GM13976 (cell line): ENCODE measurements at regions not wholly inside any gene's neighbourhood (a gene's known extent, or its start where the extent isn't known, plus 50 kb on each side); places are given as distances from the start of the nearest gene placed in this dataset.
"Not testable (repeated sequence)": the region's sequence is repeated elsewhere in the genome, so short reads cannot be mapped to it uniquely, and the experiment has no call there.

Source experiments
- DNase-seq: peaks from one replicate; pipeline ENCODE4 v3.0.0; 2012; ENCODE audit warnings: low spot score
- in situ Hi-C: fragments of 300-500 bp; cut with MboI; formaldehyde crosslinking; loops from one replicate; pipeline ENCODE4 v1.12.0; 2022; ENCODE audit warnings: low sequenced_read_pairs, mixed read lengths, inconsistent platforms; ENCODE audit not compliant: unreplicated experiment
- TF ChIP-seq, protein P1 (sequence below): IDR thresholded peaks from 2 replicates; pipeline ENCODE4 v1.5.1; 2012; ENCODE audit warnings: borderline replicate concordance, mild to moderate bottlenecking; ENCODE audit not compliant: insufficient read depth; ENCODE audit errors: extremely low read depth, missing control alignments, control extremely low read depth

- in situ Hi-C loops = no loop called here
- TF ChIP-seq, protein P1, sequence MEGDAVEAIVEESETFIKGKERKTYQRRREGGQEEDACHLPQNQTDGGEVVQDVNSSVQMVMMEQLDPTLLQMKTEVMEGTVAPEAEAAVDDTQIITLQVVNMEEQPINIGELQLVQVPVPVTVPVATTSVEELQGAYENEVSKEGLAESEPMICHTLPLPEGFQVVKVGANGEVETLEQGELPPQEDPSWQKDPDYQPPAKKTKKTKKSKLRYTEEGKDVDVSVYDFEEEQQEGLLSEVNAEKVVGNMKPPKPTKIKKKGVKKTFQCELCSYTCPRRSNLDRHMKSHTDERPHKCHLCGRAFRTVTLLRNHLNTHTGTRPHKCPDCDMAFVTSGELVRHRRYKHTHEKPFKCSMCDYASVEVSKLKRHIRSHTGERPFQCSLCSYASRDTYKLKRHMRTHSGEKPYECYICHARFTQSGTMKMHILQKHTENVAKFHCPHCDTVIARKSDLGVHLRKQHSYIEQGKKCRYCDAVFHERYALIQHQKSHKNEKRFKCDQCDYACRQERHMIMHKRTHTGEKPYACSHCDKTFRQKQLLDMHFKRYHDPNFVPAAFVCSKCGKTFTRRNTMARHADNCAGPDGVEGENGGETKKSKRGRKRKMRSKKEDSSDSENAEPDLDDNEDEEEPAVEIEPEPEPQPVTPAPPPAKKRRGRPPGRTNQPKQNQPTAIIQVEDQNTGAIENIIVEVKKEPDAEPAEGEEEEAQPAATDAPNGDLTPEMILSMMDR = no peak
- DNase-seq = no peak
Measured at GRCh38 chr7:142500366-142500765, 242.5 kb upstream of the PRSS58 start.

- in situ Hi-C loops = no loop called here
- DNase-seq = no peak
- TF ChIP-seq, protein P1 = no peak
Measured at GRCh38 chr7:142499635-142500034, 241.8 kb upstream of the PRSS58 start.

DNA sequence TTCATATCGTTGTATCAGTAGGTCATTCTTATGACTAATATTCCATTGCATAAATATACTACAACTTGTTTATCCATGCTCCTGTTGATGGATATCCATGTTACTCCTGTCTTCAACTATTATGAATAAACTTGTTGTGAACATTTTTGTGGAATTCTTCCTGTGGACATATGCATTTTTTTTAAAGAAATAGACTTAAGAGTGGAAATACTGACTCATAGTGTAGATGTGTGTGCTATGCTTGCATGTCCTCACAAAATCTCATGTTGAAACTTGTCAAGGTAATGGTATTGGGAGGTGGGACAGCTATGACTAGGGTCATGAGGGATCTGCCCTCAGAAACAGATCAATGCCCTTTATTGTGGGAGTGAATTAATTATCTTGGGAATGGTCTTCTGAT, 240.5 kb upstream of the PRSS58 start:
- in situ Hi-C loops = no loop called here
- DNase-seq = no peak
- TF ChIP-seq, protein P1 = no peak

GRCh38 chr7:142496545-142496991, 238.7 kb upstream of the PRSS58 start:
- TF ChIP-seq, protein P1 = peak; percentile 61
- DNase-seq = peak; percentile 40
- in situ Hi-C loops = no loop called here

DNA sequence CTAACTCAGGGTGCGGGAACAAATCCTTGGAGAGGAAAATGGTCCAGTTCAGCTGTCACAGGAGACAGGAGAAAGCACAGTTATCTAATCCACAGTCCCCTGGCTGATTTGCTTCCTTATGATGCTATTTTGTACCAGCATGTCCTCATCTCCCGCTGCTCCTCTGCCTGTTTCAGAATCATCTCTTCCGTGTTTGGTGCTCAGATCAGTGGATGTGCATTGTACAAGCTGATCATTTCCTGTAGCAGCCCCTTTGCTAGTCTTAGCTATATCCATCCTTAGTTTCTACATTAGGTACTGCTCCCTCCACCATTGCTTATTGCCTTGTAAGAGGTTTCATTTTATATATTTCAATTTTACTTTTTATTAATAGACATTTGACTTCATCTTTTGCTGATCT, 238.0 kb upstream of the PRSS58 start:
- in situ Hi-C loops, DNase-seq: not testable (repeated sequence)

- DNase-seq = not testable (repeated sequence)
Measured at GRCh38 chr7:142495301-142495700, 237.4 kb upstream of the PRSS58 start.

DNA sequence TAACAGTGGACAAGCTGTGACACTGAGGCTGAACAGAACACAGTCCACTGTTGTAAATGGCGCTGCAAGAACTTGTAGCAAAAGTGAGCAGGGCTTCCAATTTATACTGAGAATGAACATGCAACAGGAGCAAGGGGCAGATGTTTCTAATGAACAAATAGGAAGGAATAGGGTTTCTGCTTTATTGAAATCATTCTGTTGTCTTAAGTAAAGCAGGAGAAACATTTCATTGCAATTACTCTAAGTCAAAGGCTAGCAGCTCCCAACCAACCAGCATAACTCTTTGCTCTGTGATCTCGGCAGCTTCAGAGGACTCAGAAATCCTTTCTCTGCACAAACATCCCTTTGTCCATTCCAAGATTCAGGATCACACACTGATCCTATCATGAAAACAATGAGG, 236.2 kb upstream of the PRSS58 start:
- DNase-seq = no peak
- in situ Hi-C loops = no loop called here

More at GRCh38 chr7:142495301-142495700, 237.4 kb upstream of the PRSS58 start:
- in situ Hi-C loops = not testable (repeated sequence)

More for the DNA sequence above, 236.2 kb upstream of the PRSS58 start:
- TF ChIP-seq, protein P1 = no peak
